Daoy (cell line): ENCODE measurements at regions not wholly inside any gene's neighbourhood (a gene's known extent, or its start where the extent isn't known, plus 50 kb on each side); places are given as distances from the start of the nearest gene placed in this dataset.
"Not testable (repeated sequence)": the region's sequence is repeated elsewhere in the genome, so short reads cannot be mapped to it uniquely, and the experiment has no call there.

Experiments used
- DNase-seq: peaks from one replicate; pipeline ENCODE4 v3.0.0-alpha.2; 2015; ENCODE audit warnings: low read depth

- DNase-seq, result no peak
These were observed 802.1 kb downstream of the PLA2G4A start for GRCh38 chr1:187630653-187631380.

DNA sequence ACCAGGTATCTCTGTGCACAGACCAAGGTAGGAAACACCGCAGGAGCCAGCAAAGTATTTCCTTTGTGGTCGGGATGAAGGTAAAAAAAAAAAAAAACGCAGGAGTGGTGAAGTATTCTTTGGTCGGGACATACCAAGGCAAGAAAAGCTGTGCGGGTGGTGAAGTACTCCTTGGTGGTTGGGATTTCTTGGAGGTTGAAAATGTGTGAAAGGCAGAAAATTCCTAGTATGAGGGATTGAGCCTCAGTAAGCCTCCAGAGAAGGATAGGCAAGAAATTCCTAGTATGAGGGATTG is 802.6 kb downstream of the PLA2G4A start:
- DNase-seq, result no peak

DNA sequence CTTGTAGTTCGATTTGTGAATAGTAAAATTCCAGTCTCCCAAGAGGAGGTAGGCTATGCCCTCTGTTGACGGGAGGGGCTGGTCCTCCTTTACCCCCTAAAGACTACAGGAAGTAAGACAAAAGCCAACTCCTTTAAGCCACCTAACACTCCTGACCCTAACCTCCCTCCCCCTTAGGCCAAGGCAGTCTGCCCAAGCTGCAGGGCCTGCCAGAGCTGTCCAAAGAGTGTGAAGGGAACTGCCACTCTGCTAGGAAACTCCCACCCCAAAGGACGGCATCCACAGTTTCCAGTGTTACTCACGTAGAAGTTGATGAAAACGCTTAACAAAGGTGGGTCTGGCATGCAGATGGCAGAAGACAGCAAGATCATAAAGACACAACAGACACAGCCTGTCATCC is 803.2 kb downstream of the PLA2G4A start:
- no peak for DNase-seq

- no peak for DNase-seq
These were observed 806.2 kb downstream of the PLA2G4A start for GRCh38 chr1:187634940-187635339.

- DNase-seq, result no peak
These were observed 810.1 kb downstream of the PLA2G4A start for GRCh38 chr1:187638733-187639434.

GRCh38 chr1:187641015-187641414 is 812.3 kb downstream of the PLA2G4A start:
- DNase-seq, result peak; percentile 7

DNA sequence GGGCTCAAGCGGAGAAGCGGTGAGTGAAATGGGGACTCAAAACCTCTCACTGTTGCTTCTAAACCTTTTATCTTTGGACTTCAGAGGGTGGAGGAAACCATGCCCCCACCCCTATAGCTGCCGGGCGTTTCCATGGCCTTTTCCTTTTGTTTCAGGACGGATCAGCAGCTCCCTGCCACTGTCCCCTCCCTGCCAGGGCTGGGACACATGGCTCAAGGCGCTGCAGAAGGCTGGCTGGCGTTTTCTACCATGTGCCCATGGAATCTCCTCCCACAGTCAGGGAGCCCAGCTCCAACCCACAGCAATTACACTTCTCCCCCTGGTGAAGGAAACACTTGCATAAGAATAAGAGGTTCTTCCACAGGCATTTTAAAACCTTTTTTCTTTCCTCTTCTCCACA is 812.7 kb downstream of the PLA2G4A start:
- DNase-seq, result peak; percentile 15

DNA sequence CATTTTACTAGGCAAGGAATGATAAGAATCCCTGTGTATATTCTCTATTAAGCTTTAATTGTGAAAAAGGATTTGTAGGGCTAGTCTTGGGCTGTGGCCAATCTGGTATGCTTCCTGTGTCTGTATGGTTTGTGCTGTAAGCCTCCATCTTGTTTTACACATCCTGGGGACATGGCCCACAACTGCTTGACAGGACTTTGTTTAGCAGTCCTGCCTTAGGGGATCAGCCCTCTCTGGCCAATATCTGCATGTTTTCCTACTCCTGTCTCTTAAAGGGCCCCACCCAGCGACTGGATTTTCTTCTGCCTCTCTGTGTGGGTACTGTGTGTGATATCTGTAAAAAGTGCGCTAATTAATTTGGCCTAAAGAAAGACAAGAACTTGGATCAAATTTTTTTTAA is 813.2 kb downstream of the PLA2G4A start:
- DNase-seq, result peak; percentile 7

GRCh38 chr1:187645651-187646050 is 816.9 kb downstream of the PLA2G4A start:
- no peak for DNase-seq

GRCh38 chr1:187646536-187647107 is 817.9 kb downstream of the PLA2G4A start:
- DNase-seq, result no peak

- DNase-seq, result no peak
These were observed 819.3 kb downstream of the PLA2G4A start for GRCh38 chr1:187648091-187648490.

DNA sequence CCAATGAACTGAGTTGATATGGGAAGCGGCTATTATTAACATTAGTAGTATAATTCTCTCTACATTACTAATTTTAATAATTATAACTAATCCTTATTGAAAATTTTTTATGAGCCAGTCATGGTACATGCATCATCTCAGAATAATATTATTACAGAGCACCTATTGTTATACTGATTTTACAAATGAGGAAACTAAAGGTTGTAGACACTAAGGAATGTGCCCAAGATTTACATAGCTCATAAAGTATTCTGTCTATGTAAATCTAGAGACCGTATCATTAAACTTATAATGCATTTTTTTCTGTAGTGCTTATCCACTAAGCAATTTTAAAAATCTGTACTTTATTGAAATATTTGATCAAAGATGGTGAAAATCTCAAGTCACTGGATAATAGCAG is 825.9 kb downstream of the PLA2G4A start:
- DNase-seq, result no peak

GRCh38 chr1:187655104-187655503 is 826.4 kb downstream of the PLA2G4A start:
- no peak for DNase-seq

DNA sequence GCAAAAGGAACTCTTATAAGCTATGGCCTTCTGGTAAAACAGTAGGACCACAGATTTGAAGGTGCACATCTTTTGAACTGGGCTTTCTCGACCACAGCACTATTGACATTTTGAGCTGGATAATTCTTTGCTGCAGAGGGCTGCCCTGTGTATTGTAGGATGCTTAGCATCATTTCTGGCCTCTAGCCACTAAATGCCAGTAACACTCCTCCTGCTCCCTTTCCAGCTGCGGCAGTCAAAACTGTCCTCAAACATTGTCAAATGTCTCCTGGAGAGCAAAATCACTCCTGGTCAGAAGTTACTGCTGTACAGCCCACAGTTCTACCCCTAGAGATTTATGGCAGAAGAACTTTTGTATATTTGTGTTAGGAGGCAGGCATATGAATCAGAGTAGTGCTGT is 836.7 kb downstream of the PLA2G4A start:
- no peak for DNase-seq

- peak; percentile 16 for DNase-seq
These were observed 852.1 kb downstream of the PLA2G4A start for GRCh38 chr1:187680823-187681222.

DNA sequence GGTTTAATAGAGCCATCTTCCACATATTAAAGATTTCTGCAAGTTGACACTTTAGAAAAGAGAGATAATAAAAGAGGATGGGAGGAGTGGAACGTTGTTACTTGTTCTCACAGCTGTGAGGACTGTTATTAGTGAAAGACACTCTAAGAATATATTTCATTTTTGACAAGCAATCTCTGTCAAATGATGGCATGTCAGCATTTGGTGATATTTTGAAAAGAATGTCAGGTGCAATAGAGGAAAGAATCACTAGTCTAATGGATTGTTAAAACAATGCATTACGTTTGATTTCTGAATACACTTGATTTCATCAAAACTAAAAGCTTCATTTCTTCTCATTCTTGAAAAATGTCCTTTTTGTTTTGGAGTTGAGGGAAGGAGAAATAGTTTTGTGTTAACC is 853.4 kb downstream of the PLA2G4A start:
- no peak for DNase-seq

DNA sequence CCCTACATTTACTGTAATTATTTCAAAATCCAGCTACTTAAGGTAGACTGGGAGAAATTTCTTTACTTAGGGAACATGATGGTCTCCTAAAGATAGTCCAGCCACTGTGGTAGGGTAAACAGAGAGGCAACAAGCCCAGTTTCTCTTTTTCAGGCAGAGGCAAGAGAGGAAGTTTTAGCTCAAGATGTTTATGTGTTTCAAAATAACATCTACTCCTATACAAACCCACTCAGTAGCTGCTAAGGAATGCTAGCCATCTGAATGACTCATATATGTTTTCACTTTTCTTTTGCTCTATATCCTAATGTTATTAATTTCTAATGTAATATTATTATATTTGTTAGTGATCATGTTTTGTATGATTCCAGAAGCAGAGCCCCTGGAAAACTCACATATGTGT is 856.6 kb downstream of the PLA2G4A start:
- DNase-seq, result no peak

DNA sequence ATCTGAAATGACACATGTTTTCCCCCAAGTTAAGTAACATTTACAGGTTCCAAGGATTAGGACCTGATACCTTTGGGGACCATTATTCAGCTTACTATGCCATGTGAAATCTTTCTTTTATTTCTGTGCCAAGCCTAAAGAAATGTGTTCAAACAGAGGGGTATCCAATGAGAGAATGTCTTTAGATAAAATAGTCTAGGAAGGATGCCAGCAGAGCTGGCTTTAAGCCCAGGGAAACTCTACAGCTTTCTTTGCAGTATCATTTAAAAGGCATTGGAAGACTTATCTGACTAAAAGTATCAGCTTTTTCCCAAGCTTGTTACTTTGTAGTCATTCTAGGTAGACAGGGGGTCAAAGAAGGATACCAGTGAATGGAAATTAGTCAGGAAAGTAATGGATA is 860.4 kb downstream of the PLA2G4A start:
- DNase-seq, result no peak

DNA sequence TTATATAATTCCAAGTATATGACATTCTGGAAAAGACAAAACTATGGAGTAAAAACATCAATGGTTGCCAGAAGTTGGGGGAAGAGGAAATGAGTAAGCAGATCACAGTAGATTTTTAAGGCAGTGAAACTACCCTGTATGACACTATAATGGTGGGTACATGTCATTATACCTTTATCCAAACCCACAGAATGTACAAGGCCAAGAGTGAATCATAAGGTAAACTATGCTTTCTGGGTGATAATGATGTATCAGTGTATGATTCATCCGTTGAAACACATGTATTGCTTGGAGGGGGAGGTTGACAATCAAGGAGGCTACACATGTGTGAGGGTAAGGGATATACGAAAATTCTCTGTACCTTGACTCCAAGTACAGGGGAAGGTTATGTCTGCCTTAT is 862.7 kb downstream of the PLA2G4A start:
- peak; percentile 71 for DNase-seq

GRCh38 chr1:187692799-187693198 is 864.0 kb downstream of the PLA2G4A start:
- no peak for DNase-seq

GRCh38 chr1:187696073-187696472 is 867.3 kb downstream of the PLA2G4A start:
- peak; percentile 13 for DNase-seq

DNA sequence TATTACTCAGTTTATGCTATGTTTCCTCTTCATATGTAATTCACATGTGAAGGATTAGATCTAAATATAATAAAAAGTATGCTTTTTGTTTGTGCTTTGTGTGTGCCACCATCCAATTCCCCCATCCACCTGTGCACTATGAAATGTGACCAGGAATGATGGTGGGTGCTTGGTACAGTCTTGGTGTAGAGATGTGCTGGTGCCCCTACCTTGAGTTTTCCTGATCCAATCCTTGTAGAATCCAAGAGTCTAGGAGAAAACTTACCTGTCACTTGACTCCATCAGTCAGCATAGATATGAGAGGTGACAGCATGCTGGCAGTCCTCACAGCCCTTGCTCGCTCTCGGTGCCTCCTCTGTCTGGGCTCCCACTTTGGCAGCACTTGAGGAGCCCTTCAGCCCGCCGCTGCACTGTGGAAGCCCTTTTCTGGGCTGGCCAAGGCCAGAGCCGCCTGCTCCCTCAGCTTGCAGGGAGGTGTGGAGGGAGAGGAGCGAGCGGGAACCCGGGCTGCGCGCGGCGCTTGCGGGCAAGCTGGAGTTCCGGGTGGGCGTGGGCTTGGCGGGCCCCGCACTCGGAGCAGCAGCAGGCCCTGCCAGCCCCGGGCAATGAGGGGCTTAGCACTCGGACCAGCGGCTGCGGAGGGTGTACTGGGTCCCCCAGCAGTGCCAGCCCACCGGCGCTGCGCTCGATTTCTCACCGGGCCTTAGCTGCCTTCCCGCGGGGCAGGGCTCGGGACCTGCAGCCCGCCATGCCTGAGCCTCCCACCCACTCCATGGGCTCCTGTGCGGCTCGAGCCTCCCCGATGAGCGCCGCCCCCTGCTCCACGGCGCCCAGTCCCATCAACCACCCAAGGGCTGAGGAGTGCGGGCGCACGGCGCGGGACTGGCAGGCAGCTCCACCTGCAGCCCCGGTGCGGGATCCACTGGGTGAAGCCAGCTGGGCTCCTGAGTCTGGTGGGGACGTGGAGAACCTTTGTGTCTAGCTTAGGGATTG is 874.7 kb downstream of the PLA2G4A start:
- not testable (repeated sequence) for DNase-seq
